A673 (cell line): ENCODE measurements at regions not wholly inside any gene's neighbourhood (a gene's known extent, or its start where the extent isn't known, plus 50 kb on each side); places are given as distances from the start of the nearest gene placed in this dataset.

ENCODE experiments used
- BruUV-seq: library from RNA; stranded (reverse); fragments of 400-500 nt; replicated peaks from 2 replicates; lab custom pipeline; 2021; lab: Mats Ljungman, UMichigan
- CTCF ChIA-PET: fragments of 300-600 bp; sonication (Branson Sonifier 250); formaldehyde crosslinking; loops from one replicate; lab custom pipeline; 2022; ENCODE audit warnings: antibody characterized with exemption; lab: Charles Lee
- POLR2A ChIA-PET: fragments of 300-600 bp; sonication (Branson Sonifier 250); formaldehyde crosslinking; loops from one replicate; lab custom pipeline; 2022; ENCODE audit warnings: antibody characterized with exemption; ENCODE audit not compliant: low non-redundant PET; lab: Charles Lee
- DNase-seq: peaks from one replicate; pipeline ENCODE4 v3.0.0-alpha.2; 2015; ENCODE audit warnings: low spot score
- H3K27ac ChIP-seq: fragments of 200-600 bp; sonication (generic); 2 replicates; pipeline ENCODE4 v1.5.1; 2016; ENCODE audit warnings: mixed run types, low read depth, mild to moderate bottlenecking, mixed read lengths, antibody characterized with exemption, low read length; ENCODE audit not compliant: poor library complexity, severe bottlenecking
- H3K27me3 ChIP-seq: fragments of 200-600 bp; sonication (generic); replicated peaks from 2 replicates; pipeline ENCODE4 v1.6.1; 2017; ENCODE audit warnings: mixed run types, low read depth, mild to moderate bottlenecking, mixed read lengths, antibody characterized with exemption, low read length; ENCODE audit not compliant: insufficient read depth, poor library complexity
- H3K36me3 ChIP-seq: fragments of 200-600 bp; sonication (generic); 2 replicates; pipeline ENCODE4 v1.6.1; 2016; ENCODE audit warnings: mixed run types, mild to moderate bottlenecking, mixed read lengths, antibody characterized with exemption, low read length; ENCODE audit not compliant: insufficient read depth, poor library complexity, severe bottlenecking
- H3K4me1 ChIP-seq: fragments of 200-600 bp; sonication (generic); 2 replicates; pipeline ENCODE4 v1.6.1; 2017; ENCODE audit warnings: mixed run types, mild to moderate bottlenecking, mixed read lengths, antibody characterized with exemption, low read length; ENCODE audit not compliant: insufficient read depth, poor library complexity, severe bottlenecking
- H3K4me3 ChIP-seq: fragments of 200-600 bp; sonication (generic); 2 replicates; pipeline ENCODE4 v1.5.1; 2016; ENCODE audit warnings: low read depth, mixed run types, mild to moderate bottlenecking, mixed read lengths, low read length; ENCODE audit not compliant: poor library complexity, severe bottlenecking
- H3K9me3 ChIP-seq: fragments of 200-600 bp; sonication (generic); 2 replicates; pipeline ENCODE4 v1.6.1; 2016; ENCODE audit warnings: mixed run types, low read depth, mild to moderate bottlenecking, mixed read lengths, antibody characterized with exemption, low read length; ENCODE audit not compliant: poor library complexity, severe bottlenecking
- CTCF ChIP-seq: fragments of 300-800, 200-600 bp; sonication (generic); conservative IDR thresholded peaks from 2 replicates; pipeline ENCODE4 v1.5.1; 2017; ENCODE audit warnings: low read depth, mild to moderate bottlenecking, antibody characterized with exemption, low read length, moderate library complexity, mixed read lengths
- EZH2 ChIP-seq: fragments of 200-600 bp; sonication (generic); IDR thresholded peaks from 2 replicates; pipeline ENCODE4 v1.6.1; 2017; ENCODE audit warnings: borderline replicate concordance, low read depth, mild to moderate bottlenecking, mixed read lengths, antibody characterized with exemption, low read length; ENCODE audit not compliant: poor library complexity, severe bottlenecking
- intact Hi-C: fragments of 100-400 bp; cut with micrococcal nuclease; formaldehyde crosslinking; loops from one replicate; pipeline ENCODE4 v1.10.0; 2022; ENCODE audit not compliant: unreplicated experiment

DNA sequence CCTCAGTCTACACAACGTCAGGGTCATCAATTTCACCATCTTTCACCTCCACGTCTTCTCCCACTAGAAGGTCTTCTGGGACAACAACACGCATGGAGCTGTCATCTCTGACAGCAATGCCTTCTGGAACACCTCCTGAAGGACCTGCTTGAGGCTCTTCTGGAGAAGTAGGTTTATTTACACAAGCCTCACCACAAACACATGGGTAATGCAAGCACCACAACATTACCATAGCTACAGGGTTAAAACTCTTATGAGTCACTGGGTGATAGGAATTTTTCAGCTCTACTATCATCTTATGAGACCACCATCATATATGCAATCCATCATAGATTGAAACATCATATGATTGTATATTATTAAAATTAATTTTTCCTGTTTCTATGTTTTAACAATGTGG is 215.4 kb downstream of the CHD9NB start:
- intact Hi-C loops = no loop called here
- no peaks in the 10 kb centered on the region for H3K36me3 ChIP-seq
- POLR2A ChIA-PET = interaction anchor here (0.6 kb wide), 1 partner anchor 119 kb away, joined by 3 read pairs; no protein-coding TSS in a partner anchor
- CTCF ChIA-PET = no interaction called here
- no peak overlapping the region for H3K4me3 ChIP-seq
- DNase-seq = no peak
- H3K9me3 ChIP-seq = no peaks in the 10 kb centered on the region
- H3K27ac ChIP-seq = no peak overlapping the region
- no TSS peak for BruUV-seq
- no peaks in the 10 kb centered on the region for H3K27me3 ChIP-seq
- TF ChIP-seq CTCF (no peak), EZH2 (no peak)
- no peaks in the 10 kb centered on the region for H3K4me1 ChIP-seq

- ChIA-PET CTCF (no interaction called here), POLR2A (no interaction called here)
Observed at GRCh38 chr16:52834736-52835465, 217.8 kb downstream of the CHD9NB start.

DNA sequence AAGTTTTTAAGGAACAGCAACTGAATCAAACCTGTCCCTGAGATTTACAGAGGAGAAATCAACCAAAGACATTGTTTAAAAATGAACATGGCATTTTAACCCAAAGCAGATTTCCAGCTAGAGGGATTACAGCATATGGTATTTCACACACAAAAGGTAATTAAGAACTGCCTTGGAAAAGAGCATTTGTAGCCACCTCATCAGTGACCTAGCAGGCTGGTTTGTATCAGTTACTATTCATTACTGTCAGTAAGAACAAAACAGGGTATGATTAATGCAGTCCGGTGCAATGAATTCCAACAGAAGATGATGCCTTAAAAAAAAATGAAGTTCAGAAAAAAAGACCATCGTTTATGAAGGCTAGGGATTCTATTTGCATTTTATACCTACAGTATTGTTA is 219.9 kb downstream of the CHD9NB start:
- Histone ChIP-seq H3K27me3 (no peaks in the 10 kb centered on the region), H3K4me1 (no peaks in the 10 kb centered on the region), H3K36me3 (no peaks in the 10 kb centered on the region), H3K27ac (no peak overlapping the region), H3K4me3 (no peak overlapping the region), H3K9me3 (no peaks in the 10 kb centered on the region)
- BruUV-seq = no TSS peak
- no peak for TF ChIP-seq CTCF
- TF ChIP-seq EZH2 = no peak
- DNase-seq = no peak
- ChIA-PET POLR2A (no interaction called here), CTCF (no interaction called here)
- intact Hi-C loops = no loop called here

More at GRCh38 chr16:52834736-52835465, 217.8 kb downstream of the CHD9NB start:
- H3K27me3 ChIP-seq = no peaks in the 10 kb centered on the region
- intact Hi-C loops = no loop called here
- H3K4me3 ChIP-seq = no peak overlapping the region
- no peaks in the 10 kb centered on the region for H3K36me3 ChIP-seq
- H3K4me1 ChIP-seq = no peaks in the 10 kb centered on the region
- no peaks in the 10 kb centered on the region for H3K9me3 ChIP-seq
- no peak for DNase-seq
- no peak overlapping the region for H3K27ac ChIP-seq
- BruUV-seq = no TSS peak
- TF ChIP-seq EZH2 = no peak
- TF ChIP-seq CTCF = no peak
